Nephron (organoid): ENCODE measurements at regions not wholly inside any gene's neighbourhood (a gene's known extent, or its start where the extent isn't known, plus 50 kb on each side); places are given as distances from the start of the nearest gene placed in this dataset.

ENCODE experiments used
- H3K27ac Mint-ChIP-seq, 3 experiments: 2 replicates each; pipeline ENCODE4 v1.8.0; 2020; ENCODE audit warnings: mixed read lengths in 3 of 3, mild to moderate bottlenecking in 2 of 3, moderate library complexity in 1 of 3
- H3K27me3 Mint-ChIP-seq: 2 replicates; pipeline ENCODE4 v1.8.0; 2021; ENCODE audit warnings: low read depth, mild to moderate bottlenecking, moderate library complexity, mixed read lengths
- H3K36me3 Mint-ChIP-seq: 2 replicates; pipeline ENCODE4 v1.8.0; 2020; ENCODE audit warnings: low read depth, mixed read lengths
- H3K4me1 Mint-ChIP-seq: 2 replicates; pipeline ENCODE4 v1.8.0; 2020; ENCODE audit warnings: mixed read lengths
- H3K4me3 Mint-ChIP-seq, 3 experiments: 2 replicates each; pipeline ENCODE4 v1.8.0; 2020; ENCODE audit warnings: mild to moderate bottlenecking in 3 of 3, mixed read lengths in 3 of 3, moderate library complexity in 2 of 3
- H3K9me3 Mint-ChIP-seq: 2 replicates; pipeline ENCODE4 v1.8.0; 2020; ENCODE audit warnings: mixed read lengths
- CTCF ChIP-seq, 3 experiments: fragments of 200-600 bp; sonication (generic); IDR thresholded peaks; one replicate each; pipeline ENCODE4 v1.5.0; 2021; ENCODE audit warnings: antibody characterized with exemption in 3 of 3; ENCODE audit not compliant: unreplicated experiment in 3 of 3

GRCh38 chr1:82934074-82934473, 1064.9 kb downstream of the TTLL7 start:
- Mint-ChIP-seq H3K4me1 (peaks cover 20% of the 10 kb centered on the region), H3K4me3 (no peak overlapping the region), H3K27me3 (no peaks in the 10 kb centered on the region), H3K9me3 (peaks cover 7% of the 10 kb centered on the region), H3K27ac (no peak overlapping the region), H3K36me3 (no peaks in the 10 kb centered on the region)
- TF ChIP-seq CTCF (IDR thresholded peaks at IDR 0.05; ENCODE audit: unreplicated experiment in 3 of 3) = no peak

GRCh38 chr1:82932727-82933126, 1066.2 kb downstream of the TTLL7 start:
- Mint-ChIP-seq H3K27ac (no peak overlapping the region), H3K36me3 (no peaks in the 10 kb centered on the region), H3K9me3 (peaks cover 2% of the 10 kb centered on the region), H3K4me3 (no peak overlapping the region), H3K27me3 (no peaks in the 10 kb centered on the region), H3K4me1 (peaks cover 20% of the 10 kb centered on the region)
- no peak for TF ChIP-seq CTCF (IDR thresholded peaks at IDR 0.05; ENCODE audit: unreplicated experiment in 3 of 3)

GRCh38 chr1:82932207-82932606, 1066.7 kb downstream of the TTLL7 start:
- Mint-ChIP-seq H3K27ac (peak overlapping the region in 2 of 3 experiments; percentile 15 to 67), H3K4me1 (peaks cover 25% of the 10 kb centered on the region), H3K36me3 (no peaks in the 10 kb centered on the region), H3K27me3 (no peaks in the 10 kb centered on the region), H3K4me3 (no peak overlapping the region), H3K9me3 (peaks cover 2% of the 10 kb centered on the region)
- TF ChIP-seq CTCF (IDR thresholded peaks at IDR 0.05; ENCODE audit: unreplicated experiment in 3 of 3) = no peak

- H3K4me3 Mint-ChIP-seq = no peak overlapping the region
- peaks cover 25% of the 10 kb centered on the region for H3K4me1 Mint-ChIP-seq
- no peaks in the 10 kb centered on the region for H3K9me3 Mint-ChIP-seq
- no peak for TF ChIP-seq CTCF (IDR thresholded peaks at IDR 0.05; ENCODE audit: unreplicated experiment in 3 of 3)
- H3K27ac Mint-ChIP-seq = peak overlapping the region in 2 of 3 experiments; percentile 62 to 79
- no peaks in the 10 kb centered on the region for H3K27me3 Mint-ChIP-seq
- no peaks in the 10 kb centered on the region for H3K36me3 Mint-ChIP-seq
Observed at GRCh38 chr1:82931006-82931405, 1067.9 kb downstream of the TTLL7 start.

- no peak for TF ChIP-seq CTCF (IDR thresholded peaks at IDR 0.05; ENCODE audit: unreplicated experiment in 3 of 3)
- H3K36me3 Mint-ChIP-seq = no peaks in the 10 kb centered on the region
- no peaks in the 10 kb centered on the region for H3K9me3 Mint-ChIP-seq
- H3K4me1 Mint-ChIP-seq = peaks cover 25% of the 10 kb centered on the region
- H3K27me3 Mint-ChIP-seq = no peaks in the 10 kb centered on the region
- H3K4me3 Mint-ChIP-seq = no peak overlapping the region
- H3K27ac Mint-ChIP-seq = peak overlapping the region; percentile 10 to 47 (median 36)
Observed at GRCh38 chr1:82927753-82928152, 1071.2 kb downstream of the TTLL7 start.

- peaks cover 5% of the 10 kb centered on the region for H3K4me1 Mint-ChIP-seq
- TF ChIP-seq CTCF (IDR thresholded peaks at IDR 0.05; ENCODE audit: unreplicated experiment in 3 of 3) = no peak
- H3K9me3 Mint-ChIP-seq = no peaks in the 10 kb centered on the region
- no peaks in the 10 kb centered on the region for H3K36me3 Mint-ChIP-seq
- H3K27ac Mint-ChIP-seq = no peak overlapping the region
- no peak overlapping the region for H3K4me3 Mint-ChIP-seq
- H3K27me3 Mint-ChIP-seq = no peaks in the 10 kb centered on the region
Observed at GRCh38 chr1:82924666-82925065, 1074.3 kb downstream of the TTLL7 start.
